ENCODE measurements at regions not wholly inside any gene's neighbourhood (a gene's known extent, or its start where the extent isn't known, plus 50 kb on each side); places are given as distances from the start of the nearest gene placed in this dataset.

- Histone ChIP-seq H4K20me1 (ENCODE audit: control insufficient read depth, insufficient read depth, low read length, poor library complexity, severe bottlenecking) (no peaks in the 10 kb centered on the region), H3K36me3 (replicated peaks in 1 of 2; ENCODE audit: control extremely low read depth in 1 of 2, control insufficient read depth in 1 of 2, extremely low read depth in 1 of 2, insufficient read depth in 2 of 2, low read length in 1 of 2) (no peaks in the 10 kb centered on the region), H3K4me3 (ENCODE audit: control extremely low read depth in 1 of 5, extremely low read depth in 1 of 5, insufficient read depth in 1 of 5, low read depth in 2 of 5, low read length in 4 of 5) (no peak overlapping the region), H3K4me2 (replicated peaks; ENCODE audit: low read depth, low read length, poor library complexity, severe bottlenecking) (no peak overlapping the region), H3K4me1 (ENCODE audit: control insufficient read depth in 2 of 2, insufficient read depth in 2 of 2, low read length in 2 of 2) (no peaks in the 10 kb centered on the region), H3K27ac (ENCODE audit: low read length in 2 of 2) (no peak overlapping the region), H3K79me2 (ENCODE audit: control insufficient read depth, insufficient read depth, low read length) (no peaks in the 10 kb centered on the region), H3K27me3 (replicated peaks in 1 of 4; ENCODE audit: control extremely low read depth in 1 of 4, control insufficient read depth in 3 of 4, insufficient read depth in 4 of 4, low read length in 3 of 4) (no peaks in the 10 kb centered on the region), H2AFZ (ENCODE audit: insufficient read depth, low read depth, low read length, poor library complexity, severe bottlenecking) (no peak overlapping the region), H3K9me3 (ENCODE audit: control extremely low read depth in 1 of 3, control insufficient read depth in 2 of 3, insufficient read depth in 1 of 3, low read length in 2 of 3) (no peaks in the 10 kb centered on the region), H3K9ac (ENCODE audit: low read length) (no peak overlapping the region)
- WGBS (ENCODE audit: insufficient coverage): 100% methylated on average over 1 of the region's 1 CpG
- no peaks in the 10 kb centered on the region for H3K4me1 Mint-ChIP-seq
- CTCF ChIA-PET: no interaction called here
- H3K9me3 Mint-ChIP-seq (ENCODE audit: insufficient read depth): no peaks in the 10 kb centered on the region
- ATAC-seq (ENCODE audit: low read depth) (no peak), DNase-seq (no peak)
- H3K27ac Mint-ChIP-seq: no peak overlapping the region
- no peak overlapping the region for H3K4me3 Mint-ChIP-seq
- no peaks in the 10 kb centered on the region for H3K27me3 Mint-ChIP-seq
- no peak for TF ChIP-seq CTCF (IDR thresholded peaks at IDR 0.05)
- no peak for TF ChIP-seq EZH2 (IDR thresholded peaks at IDR 0.05; ENCODE audit: borderline replicate concordance, insufficient read depth, low read depth, low read length, poor library complexity, severe bottlenecking)
- POLR2A ChIA-PET: no interaction called here
- intact Hi-C loops (cut with micrococcal nuclease): no loop called here
These were observed 364.3 kb upstream of the ANKRD30A start for GRCh38 chr10:36761121-36761520.

GRCh38 chr10:36759141-36759805 lies 366.1 kb upstream of the ANKRD30A start:
- Mint-ChIP-seq H3K4me1 (no peaks in the 10 kb centered on the region), H3K9me3 (ENCODE audit: insufficient read depth) (no peaks in the 10 kb centered on the region), H3K27me3 (no peaks in the 10 kb centered on the region), H3K27ac (no peak overlapping the region), H3K4me3 (no peak overlapping the region)
- no peak overlapping the region for H3K27ac ChIP-seq (ENCODE audit: low read length in 2 of 2)
- ChIA-PET CTCF (no interaction called here), POLR2A (no interaction called here)
- no peaks in the 10 kb centered on the region for H3K79me2 ChIP-seq (ENCODE audit: control insufficient read depth, insufficient read depth, low read length)
- no peak overlapping the region for H3K9ac ChIP-seq (ENCODE audit: low read length)
- no peak for DNase-seq
- no peaks in the 10 kb centered on the region for H3K4me1 ChIP-seq (ENCODE audit: control insufficient read depth in 2 of 2, insufficient read depth in 2 of 2, low read length in 2 of 2)
- H3K36me3 ChIP-seq (replicated peaks in 1 of 2; ENCODE audit: control extremely low read depth in 1 of 2, control insufficient read depth in 1 of 2, extremely low read depth in 1 of 2, insufficient read depth in 2 of 2, low read length in 1 of 2): no peaks in the 10 kb centered on the region
- no peak overlapping the region for H3K4me2 ChIP-seq (replicated peaks; ENCODE audit: low read depth, low read length, poor library complexity, severe bottlenecking)
- no peak for ATAC-seq (ENCODE audit: low read depth)
- no peaks in the 10 kb centered on the region for H4K20me1 ChIP-seq (ENCODE audit: control insufficient read depth, insufficient read depth, low read length, poor library complexity, severe bottlenecking)
- intact Hi-C loops (cut with micrococcal nuclease): no loop called here
- H2AFZ ChIP-seq (ENCODE audit: insufficient read depth, low read depth, low read length, poor library complexity, severe bottlenecking): no peak overlapping the region
- WGBS (ENCODE audit: insufficient coverage): 95% methylated on average over 2 of the region's 3 CpGs
- TF ChIP-seq EZH2 (IDR thresholded peaks at IDR 0.05; ENCODE audit: borderline replicate concordance, insufficient read depth, low read depth, low read length, poor library complexity, severe bottlenecking) (no peak), CTCF (IDR thresholded peaks at IDR 0.05) (no peak)
- H3K4me3 ChIP-seq (ENCODE audit: control extremely low read depth in 1 of 5, extremely low read depth in 1 of 5, insufficient read depth in 1 of 5, low read depth in 2 of 5, low read length in 4 of 5): no peak overlapping the region
- no peaks in the 10 kb centered on the region for H3K9me3 ChIP-seq (ENCODE audit: control extremely low read depth in 1 of 3, control insufficient read depth in 2 of 3, insufficient read depth in 1 of 3, low read length in 2 of 3)
- no peaks in the 10 kb centered on the region for H3K27me3 ChIP-seq (replicated peaks in 1 of 4; ENCODE audit: control extremely low read depth in 1 of 4, control insufficient read depth in 3 of 4, insufficient read depth in 4 of 4, low read length in 3 of 4)

Measured in B cell (primary cell).